Gastrocnemius medialis (tissue), 4 donors: ENCODE measurements at regions not wholly inside any gene's neighbourhood (a gene's known extent, or its start where the extent isn't known, plus 50 kb on each side); places are given as distances from the start of the nearest gene placed in this dataset.

Source experiments
- POLR2A ChIP-seq, 2 donors: fragments of 450-650 bp; IDR thresholded peaks; one replicate each; pipeline ENCODE4 v1.6.1; 2017; ENCODE audit warnings: antibody characterized with exemption in 2 of 2, mild to moderate bottlenecking in 2 of 2, moderate library complexity in 2 of 2
- TF ChIP-seq, protein P1 (sequence below), 5 experiments: fragments of 450-650 bp in 3 of 5; fragments of 200-600 bp in 2 of 5; sonication (generic) in 2 of 5; IDR thresholded peaks in 4 of 5; conservative IDR thresholded peaks in 1 of 5; 1 replicate in 4 of 5; 2 replicates in 1 of 5; pipeline ENCODE4 v1.5.1; 2016 to 2019; ENCODE audit warnings: antibody characterized with exemption in 5 of 5, mild to moderate bottlenecking in 3 of 5, moderate library complexity in 3 of 5

GRCh38 chr2:5493256-5493655, 198.9 kb upstream of the SOX11 start:
- no peak for TF ChIP-seq POLR2A (IDR thresholded peaks at IDR 0.05)
- TF ChIP-seq, protein P1, sequence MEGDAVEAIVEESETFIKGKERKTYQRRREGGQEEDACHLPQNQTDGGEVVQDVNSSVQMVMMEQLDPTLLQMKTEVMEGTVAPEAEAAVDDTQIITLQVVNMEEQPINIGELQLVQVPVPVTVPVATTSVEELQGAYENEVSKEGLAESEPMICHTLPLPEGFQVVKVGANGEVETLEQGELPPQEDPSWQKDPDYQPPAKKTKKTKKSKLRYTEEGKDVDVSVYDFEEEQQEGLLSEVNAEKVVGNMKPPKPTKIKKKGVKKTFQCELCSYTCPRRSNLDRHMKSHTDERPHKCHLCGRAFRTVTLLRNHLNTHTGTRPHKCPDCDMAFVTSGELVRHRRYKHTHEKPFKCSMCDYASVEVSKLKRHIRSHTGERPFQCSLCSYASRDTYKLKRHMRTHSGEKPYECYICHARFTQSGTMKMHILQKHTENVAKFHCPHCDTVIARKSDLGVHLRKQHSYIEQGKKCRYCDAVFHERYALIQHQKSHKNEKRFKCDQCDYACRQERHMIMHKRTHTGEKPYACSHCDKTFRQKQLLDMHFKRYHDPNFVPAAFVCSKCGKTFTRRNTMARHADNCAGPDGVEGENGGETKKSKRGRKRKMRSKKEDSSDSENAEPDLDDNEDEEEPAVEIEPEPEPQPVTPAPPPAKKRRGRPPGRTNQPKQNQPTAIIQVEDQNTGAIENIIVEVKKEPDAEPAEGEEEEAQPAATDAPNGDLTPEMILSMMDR (IDR thresholded peaks at IDR 0.05 in 4 of 5, conservative IDR thresholded peaks at IDR 0.05 in 1 of 5): no peak
